LNCAP (cell line): ENCODE measurements at regions not wholly inside any gene's neighbourhood (a gene's known extent, or its start where the extent isn't known, plus 50 kb on each side); places are given as distances from the start of the nearest gene placed in this dataset.

Experiments
- CTCF ChIP-seq: fragments of 450-650 bp; IDR thresholded peaks from 2 replicates; pipeline ENCODE4 v1.5.1; 2017; ENCODE audit warnings: mild to moderate bottlenecking

GRCh38 chr13:86864376-86864775 is 806.8 kb upstream of the SLITRK5 start:
- TF ChIP-seq CTCF, result no peak

DNA sequence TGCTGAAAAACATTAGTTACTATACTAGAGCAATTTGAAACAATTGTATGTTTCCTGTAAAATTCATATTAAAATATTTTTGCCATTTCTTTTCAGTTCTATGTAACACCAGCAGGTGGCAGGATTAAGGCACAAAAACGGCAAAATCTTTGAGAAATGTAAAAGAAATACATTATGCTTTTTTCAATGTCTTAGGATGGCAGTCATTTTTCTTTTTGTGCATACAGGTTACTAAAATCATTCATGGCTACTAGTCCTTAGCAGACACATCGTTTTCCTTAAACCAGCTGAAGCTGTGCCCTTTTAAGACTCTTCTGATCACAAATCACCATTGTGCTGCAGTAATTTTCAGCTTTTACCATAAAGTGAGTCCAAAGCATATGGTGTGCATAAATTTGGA is 800.7 kb upstream of the SLITRK5 start:
- peak; percentile 55 for TF ChIP-seq CTCF

DNA sequence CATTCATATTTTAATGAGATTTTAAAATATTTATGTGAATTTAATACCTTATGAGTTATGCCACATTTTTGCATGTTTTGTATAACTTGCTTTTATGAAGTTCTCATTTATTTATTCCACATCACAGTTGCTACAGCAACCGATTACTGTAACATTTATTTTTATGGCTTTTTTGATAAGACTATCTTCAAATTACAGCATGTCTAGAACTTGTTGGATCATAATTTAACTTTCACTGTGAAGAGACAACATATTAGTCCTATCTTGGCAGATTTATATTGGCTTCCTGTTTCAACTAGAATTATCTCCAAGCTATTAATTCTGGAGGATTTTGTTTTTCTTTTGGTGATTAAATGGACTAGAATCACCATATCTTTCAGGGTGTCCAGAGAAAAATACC is 793.7 kb upstream of the SLITRK5 start:
- no peak for TF ChIP-seq CTCF

- no peak for TF ChIP-seq CTCF
These were observed 792.4 kb upstream of the SLITRK5 start for GRCh38 chr13:86878781-86879180.

GRCh38 chr13:86881390-86881789 is 789.8 kb upstream of the SLITRK5 start:
- no peak for TF ChIP-seq CTCF

GRCh38 chr13:86882107-86882506 is 789.1 kb upstream of the SLITRK5 start:
- TF ChIP-seq CTCF, result no peak

DNA sequence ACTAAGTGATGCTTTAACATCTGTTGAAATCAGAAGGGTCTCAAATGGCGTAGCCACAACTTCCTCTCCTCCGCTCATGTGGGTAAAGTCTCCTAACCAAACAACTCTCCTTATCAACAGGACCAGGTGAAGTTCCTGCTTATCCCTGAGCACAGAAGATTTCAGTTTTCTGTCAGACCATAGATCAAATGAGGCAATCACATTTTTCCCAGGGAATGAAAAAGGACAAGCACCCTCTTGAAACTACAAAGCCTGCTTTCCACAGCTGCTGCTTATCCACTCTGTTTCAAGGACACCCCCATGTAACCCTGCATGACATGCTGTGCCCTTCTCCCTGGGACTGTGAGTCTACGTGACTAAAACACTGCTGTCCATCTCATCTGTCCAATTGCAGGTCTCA is 788.3 kb upstream of the SLITRK5 start:
- no peak for TF ChIP-seq CTCF

- no peak for TF ChIP-seq CTCF
These were observed 778.8 kb upstream of the SLITRK5 start for GRCh38 chr13:86892330-86892729.
